NOMO-1 treated with DMSO at 0.1 percent for 48 hours (cell line): ENCODE measurements at regions not wholly inside any gene's neighbourhood (a gene's known extent, or its start where the extent isn't known, plus 50 kb on each side); places are given as distances from the start of the nearest gene placed in this dataset.

Experiments
- DNase-seq: peaks from one replicate; lab custom pipeline; 2025; ENCODE audit not compliant: unreplicated experiment; lab: John Stamatoyannopoulos, UW

DNA sequence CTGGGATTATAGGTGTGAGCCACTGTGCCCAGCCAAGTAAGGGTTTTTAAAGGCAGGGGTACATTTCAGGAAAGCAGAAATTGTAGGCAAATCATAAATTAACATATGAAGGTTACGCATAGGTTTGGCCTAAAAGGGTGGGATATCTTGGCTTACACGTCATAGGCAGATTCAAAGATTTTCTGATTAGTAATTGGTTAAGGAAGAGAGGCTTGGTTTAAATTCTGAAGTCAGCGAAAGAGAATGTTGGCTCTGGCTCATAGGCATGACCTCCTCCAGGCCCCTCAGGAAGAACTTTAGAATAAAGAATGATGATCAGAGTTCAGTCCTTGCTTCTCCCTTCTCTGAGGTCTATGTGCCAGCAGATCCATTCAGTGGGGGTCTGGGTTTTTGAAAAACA, 124.8 kb upstream of the RBBP6 start:
- DNase-seq, result no peak

DNA sequence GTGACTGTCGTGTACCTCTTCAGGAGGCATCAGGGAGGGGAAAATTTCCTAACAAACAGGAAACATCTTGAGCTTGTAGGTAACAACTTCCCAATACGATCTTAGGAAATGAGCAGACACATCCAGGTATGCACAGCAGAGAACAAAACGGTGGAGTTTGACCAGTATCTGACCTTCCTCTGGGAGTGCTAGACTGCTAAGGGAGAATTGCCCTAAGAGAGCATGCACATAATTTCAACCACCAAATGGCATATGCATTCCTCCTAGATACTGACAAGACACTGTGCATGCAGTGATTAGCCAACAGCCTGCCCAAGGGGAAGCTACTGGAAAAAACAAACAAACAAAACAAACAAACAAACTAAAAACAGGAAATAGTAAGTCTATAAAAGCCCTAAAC, 120.6 kb upstream of the RBBP6 start:
- no peak for DNase-seq

DNA sequence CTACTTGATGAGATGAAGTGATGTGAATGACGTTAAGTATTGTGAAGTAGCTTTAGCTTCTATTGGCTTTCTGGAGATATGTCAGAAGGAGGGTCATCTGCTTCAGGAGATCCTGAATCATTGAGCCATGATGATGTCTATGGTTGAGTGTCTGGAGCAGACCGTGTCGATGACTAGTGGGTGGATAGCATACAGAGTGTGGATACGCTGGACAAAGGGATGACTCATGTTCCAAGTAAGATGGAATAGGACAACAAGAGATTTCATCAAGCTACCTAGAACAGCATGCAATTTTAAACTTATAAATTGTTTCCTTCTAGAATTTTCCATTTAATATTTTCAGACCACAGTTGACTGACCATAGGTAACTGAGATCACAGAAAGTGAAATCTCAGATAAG, 116.1 kb upstream of the RBBP6 start:
- DNase-seq, result no peak

DNA sequence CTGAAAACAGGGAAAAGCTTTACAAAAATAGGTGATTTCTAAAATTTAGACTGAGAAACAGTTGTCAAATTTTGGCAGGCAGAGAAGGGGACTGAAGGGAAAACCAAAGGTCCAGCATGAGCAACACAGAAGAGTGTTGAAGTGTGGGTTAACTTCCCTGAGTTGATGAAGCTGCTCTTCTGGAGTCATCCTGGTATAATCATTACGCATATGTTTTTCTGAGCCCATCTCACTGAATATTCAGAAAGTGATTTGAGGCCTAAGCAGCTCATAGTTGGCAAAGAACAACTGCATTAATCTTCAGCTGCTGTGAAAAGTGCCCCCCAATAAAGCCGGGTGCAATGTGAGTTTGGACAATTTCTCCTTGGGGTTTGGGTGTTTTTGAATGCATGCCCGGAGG, 115.0 kb upstream of the RBBP6 start:
- DNase-seq, result no peak

DNA sequence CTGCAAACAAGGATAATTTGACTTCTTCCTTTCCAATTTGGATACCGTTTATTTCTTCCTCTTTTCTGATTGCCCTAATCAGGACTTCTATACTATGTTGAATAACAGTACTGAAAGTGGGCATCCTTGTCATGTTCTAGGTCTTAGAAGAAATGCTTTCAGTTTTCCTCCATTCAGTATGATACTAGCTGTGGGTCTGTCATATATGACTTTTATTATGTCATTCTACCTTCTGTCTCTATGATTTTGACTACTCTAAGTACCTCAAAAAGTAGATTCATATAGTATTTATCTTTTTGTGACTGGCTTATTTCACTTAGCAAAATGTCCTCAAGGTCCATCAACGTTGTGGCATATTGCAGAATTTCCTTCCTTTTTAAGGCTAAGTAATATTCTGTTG, 111.5 kb upstream of the RBBP6 start:
- no peak for DNase-seq

DNA sequence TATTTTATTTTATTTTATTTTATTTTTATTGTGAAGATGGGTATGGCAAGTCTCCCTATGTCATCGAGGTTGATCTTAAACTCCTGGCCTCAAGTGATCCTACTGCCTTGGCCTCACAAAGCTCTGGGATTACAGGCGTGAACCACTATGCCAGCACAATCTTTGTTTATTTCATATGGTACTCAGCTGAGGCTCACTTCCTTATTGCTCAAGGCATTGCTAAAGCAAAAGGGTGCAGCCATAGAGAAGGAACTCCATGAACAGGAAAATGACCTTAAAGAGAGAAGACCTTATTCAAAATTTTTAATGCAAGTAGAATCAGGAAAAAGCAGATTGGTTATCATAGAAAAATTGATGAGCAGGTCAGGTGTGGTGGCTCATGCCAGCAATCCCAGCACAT, 110.6 kb upstream of the RBBP6 start:
- peak; percentile 52 for DNase-seq

DNA sequence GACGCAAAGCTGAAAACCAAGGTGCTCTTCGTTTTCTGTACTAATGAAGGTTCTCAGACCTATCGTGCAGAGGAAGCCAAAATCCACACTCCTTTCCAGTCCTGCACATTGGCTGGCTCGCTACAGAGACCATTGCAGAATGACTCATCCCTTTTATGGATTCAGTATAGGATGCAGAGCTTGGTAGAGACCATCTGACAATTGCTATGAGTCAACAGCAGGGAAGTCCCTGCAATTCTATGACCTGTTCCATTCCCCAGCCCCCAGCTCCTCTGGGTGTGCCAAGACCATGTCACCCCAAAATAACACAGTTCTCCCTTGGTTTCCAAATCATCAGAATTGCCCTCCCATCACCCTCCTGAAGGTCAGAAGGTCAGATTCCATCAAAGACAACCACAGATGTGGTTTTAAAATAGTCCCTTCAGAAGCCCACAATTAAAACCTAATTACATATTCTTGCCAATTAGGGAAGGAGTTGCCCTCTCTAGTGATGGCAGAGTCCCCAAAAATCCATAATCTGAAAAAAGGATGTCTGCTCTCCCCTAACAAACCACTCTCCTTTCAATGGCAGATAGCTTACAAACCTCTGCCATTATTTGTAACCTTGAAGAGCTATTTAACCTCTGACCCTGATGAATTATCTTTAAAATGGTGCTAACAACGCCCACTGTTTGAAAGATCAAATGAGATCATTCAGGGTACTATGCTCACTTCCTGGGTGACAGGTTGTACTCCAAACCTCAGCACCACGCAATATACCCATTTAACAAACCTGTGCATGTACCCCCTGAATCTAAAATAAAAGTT, 108.2 kb upstream of the RBBP6 start:
- peak; percentile 4 for DNase-seq

DNA sequence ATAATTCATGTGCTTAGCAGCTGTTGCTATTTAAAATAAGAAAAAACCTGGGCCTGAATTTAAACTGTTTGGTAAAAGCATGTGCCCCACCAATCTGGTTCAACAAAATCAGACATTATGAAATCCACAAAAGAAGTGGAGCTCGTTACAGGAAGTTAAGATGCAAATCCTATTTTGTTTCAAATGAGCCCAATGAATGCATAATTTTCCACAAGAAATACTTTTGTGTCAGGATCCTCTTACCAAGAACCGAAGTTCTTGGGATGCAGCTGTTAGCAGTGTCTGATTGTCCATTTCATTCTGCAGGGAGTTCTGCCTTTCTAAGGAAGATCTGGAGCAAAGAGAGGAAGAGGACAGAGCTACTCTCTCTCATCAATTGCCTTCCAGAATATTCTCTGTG, 105.7 kb upstream of the RBBP6 start:
- no peak for DNase-seq

DNA sequence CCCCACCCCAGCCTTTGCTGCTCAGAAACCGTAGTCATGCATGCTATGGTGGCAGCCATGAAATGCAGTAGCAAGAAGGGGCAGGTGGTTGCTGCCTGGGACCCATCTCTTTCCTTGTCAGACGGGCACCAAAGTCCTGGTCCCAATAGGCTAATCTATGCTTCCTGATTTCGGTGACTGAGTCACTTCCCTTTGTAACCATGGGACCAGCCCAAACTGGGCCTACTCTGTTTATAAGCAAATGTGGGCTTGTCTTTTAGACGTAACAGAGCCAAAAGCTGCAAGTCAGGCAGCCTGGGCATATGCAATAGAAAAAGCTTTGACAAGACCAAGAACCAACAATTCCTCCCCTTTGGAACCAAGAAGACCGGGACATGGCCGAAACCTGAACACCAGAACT, 99.1 kb upstream of the RBBP6 start:
- DNase-seq, result peak; percentile 51

DNA sequence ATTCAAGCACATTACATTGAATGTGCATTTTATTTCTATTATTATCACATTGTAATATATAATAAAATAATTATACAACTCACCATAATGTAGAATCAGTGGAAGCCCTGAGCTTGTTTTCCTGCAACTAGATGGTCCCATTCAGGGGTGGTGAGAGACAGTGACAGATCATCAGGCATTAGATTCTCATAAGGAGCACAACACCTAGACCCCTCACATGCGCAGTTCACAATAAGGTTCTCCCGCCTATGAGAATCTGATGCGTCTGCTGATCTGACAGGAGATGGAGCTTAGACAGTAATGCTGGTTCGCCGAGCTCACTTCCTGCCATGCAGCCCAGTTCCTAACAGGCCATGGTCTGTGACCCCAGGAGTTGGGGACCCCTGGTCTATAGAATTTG, 96.7 kb upstream of the RBBP6 start:
- no peak for DNase-seq

DNA sequence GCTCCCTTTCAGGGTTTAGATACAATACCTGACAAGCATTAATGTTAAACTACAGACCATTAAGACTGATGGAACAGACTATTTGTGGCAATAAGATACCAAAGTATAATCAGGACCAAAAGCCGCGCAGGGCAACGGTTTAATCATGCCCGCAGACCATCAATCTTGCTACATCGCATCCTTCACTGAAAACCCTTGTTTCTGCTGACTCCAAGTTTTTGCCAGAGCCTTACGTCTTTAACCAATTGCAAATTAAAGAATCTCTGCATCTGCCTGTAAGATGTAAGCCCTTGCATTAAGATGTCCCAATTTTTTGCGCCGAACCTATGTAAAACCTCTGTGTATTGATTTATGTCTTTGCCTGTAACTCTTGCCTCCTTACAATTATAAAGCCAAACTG, 94.2 kb upstream of the RBBP6 start:
- no peak for DNase-seq

DNA sequence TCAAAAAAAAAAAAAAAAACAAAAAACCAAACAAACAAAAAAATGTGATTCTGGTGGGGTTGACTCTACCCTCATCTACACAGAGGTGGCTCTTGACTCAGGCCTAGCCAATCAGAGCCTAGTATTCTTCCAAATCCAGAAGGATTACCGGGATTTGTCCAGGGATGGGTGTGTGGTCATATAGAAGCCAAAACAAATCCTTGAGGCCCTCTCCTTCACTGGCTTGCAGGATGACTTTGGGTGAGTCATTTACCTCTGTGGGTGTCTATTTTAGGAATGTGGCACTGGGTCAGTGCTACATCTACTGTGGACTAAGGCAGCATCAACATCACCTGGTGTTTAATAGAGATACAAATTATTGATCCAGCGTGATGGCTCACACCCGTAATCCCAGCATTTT, 93.2 kb upstream of the RBBP6 start:
- no peak for DNase-seq

DNA sequence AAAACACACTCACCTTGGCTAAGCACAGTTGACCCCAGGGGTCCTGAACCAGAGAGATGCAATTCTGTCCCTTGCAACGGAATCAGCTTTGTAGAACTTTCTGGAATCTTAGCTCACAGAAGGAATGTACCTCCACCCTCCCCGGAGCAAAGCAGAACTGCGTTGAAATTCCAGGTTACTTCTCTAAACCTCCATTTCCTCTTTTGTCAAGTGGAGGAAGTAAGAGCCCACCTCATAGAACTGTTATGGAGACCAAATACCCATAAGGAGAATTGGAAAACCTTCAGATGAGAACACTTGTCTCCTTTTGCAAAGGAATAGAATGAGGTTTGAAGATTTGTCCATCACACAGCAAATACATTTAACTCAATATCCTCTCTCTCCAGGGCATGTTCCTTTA, 86.6 kb upstream of the RBBP6 start:
- peak; percentile 7 for DNase-seq

DNA sequence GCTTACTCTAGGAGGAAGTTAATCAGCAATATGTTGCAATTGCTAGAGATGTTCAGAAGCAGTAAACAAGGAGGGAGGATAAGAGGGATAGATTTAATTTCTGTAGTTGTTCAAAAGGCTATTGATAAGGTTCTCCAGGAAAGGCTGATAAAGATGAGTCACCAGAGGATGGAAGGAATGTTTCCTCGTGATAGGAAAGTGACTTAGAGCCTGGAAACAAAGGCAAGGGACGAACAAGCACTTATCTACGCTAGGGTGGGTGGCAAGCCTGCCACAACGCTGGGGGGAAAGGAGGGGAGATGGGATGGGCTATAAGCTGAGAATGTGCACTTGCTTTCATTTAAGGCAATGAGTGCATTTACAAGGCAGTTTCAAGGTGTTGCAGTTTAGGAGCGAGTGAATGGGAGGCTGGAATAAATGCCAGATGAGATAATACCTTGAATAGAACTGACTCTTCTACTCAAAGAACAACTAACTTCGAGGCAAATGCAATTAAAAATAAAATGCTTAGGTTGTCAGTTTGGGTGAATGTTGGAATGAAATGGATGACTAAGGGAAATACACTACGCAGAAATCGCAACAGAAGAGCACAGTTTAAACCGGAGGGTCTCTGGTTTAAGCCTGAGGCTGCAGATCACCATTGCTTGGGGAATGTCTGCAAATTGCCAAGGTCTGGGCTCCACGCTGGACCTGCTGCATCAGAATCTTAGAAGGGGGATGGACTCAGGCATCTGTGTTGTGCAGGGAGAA, 76.0 kb upstream of the RBBP6 start:
- DNase-seq, result no peak

DNA sequence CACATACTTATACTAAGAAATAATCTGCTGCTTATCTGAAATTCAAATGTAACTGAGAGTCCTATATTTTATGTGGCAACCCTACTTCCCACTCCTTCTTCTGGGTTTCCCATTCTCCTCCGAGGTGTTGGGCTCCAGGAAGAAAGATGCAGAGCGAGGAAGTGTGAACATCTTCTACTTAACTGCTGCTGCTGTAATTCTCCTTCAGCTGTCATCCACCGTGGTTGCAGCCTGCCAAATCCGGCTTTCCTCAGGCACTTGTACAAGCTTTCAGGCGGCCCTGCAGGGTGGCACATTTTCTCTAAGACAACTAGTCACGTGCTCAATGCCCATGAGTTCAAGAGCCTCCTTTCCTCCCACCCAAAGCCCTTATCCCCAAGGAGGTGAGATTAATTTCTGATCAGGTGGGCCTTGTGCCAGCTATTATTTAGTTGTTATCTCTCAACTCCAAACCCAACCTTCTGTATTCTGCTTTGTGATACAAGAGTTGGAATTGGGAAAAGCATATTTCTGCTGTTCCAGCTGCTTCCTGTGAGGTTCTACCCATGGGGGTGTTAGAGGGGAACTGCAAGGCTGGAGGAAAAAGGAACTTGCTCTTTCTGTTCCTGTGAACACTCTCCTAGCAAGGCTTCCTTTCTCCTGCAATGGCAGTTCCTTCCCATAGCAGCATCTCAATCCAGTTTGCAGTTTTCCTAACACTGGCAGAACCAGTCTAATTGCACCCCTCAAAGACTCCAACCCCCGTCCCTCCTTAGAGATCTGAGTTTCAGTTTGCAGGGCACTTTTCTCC, 67.6 kb upstream of the RBBP6 start:
- peak; percentile 24 for DNase-seq

DNA sequence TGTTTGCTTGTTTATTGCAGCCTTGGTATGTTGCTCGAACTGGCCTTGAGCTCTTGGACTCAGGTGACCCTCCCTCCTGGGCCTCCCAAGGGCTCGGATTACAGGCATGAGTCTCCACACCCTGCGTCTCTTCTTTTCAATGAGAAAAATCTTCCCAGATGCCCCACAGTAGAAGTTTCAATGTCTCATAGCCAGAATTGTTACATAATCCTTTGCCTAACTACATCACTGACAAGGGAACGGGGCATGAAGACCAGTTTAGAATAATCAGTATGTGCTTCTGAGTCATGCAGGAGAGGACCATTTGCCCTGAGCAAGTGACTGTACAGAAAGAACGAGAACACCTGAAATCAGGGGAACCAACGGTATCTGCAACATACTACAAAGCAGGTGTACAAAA, 61.9 kb upstream of the RBBP6 start:
- DNase-seq, result no peak

DNA sequence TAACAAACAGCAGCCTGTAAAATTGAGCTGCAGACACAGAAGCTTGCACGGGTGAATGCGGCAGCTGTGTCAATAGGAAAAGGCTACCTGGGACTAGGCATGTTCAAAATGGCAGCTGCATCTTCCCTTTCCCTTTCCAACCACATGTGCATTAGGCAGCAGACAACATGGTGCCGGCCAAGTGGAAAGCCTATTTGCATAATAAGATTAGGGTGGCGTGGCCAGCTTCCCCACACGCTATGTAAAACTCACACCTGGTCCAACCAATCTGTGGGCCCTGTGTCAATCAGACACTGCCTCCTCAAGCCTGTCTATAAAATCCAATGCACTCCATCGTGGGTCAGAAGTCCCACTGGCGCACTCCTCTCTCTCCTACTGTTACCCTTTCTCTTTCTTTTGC, 61.0 kb upstream of the RBBP6 start:
- DNase-seq, result no peak

DNA sequence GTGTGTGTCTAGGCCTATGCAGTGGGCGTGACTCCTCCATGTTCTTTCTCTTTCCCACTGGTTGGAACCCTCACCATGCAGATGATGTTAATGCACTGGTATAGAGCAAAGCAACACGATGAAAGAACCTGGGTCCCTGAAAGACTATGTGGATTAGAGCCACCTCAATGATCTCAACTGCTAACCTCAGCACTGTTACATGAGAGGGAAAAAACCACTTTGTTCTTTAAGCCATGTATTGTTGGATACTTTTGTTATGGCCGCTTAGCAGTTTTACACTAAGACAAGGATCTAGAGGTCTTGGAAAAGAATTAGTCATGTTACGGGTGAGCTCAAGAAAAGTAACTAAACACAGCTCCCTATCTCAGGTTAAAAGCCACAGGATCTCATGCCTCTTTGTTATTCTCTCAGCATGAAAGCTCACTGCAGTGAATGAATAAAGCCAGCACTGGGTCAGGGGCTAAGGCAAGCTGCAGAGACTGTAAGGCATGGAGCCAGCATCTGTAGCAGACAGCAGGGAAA, 56.6 kb upstream of the RBBP6 start:
- no peak for DNase-seq

DNA sequence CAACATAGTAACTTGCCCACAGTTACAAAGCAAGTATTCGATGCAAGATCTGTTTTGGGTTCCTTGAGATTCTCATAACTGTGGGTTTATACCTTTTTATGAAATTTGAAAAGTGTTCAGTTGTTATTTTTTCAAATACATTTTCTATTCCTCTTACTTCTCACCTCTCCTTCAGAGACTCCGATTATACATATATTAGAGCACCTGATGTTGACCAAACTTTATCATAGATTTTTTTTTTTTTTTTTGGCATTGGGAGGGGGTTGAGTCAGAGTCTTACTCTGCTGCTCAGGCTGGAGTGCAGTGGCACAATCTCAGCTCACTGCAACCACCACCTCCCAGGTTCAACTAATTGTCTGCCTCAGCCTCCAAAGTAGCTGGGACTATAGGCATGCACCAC, 51.3 kb upstream of the RBBP6 start:
- no peak for DNase-seq
